Ecto neural progenitor cell (in vitro differentiated cells): ENCODE measurements at regions not wholly inside any gene's neighbourhood (a gene's known extent, or its start where the extent isn't known, plus 50 kb on each side); places are given as distances from the start of the nearest gene placed in this dataset.

Experiments
- DNase-seq: peaks from one replicate; pipeline ENCODE4 v3.0.0-alpha.2; 2018; ENCODE audit warnings: low spot score

DNA sequence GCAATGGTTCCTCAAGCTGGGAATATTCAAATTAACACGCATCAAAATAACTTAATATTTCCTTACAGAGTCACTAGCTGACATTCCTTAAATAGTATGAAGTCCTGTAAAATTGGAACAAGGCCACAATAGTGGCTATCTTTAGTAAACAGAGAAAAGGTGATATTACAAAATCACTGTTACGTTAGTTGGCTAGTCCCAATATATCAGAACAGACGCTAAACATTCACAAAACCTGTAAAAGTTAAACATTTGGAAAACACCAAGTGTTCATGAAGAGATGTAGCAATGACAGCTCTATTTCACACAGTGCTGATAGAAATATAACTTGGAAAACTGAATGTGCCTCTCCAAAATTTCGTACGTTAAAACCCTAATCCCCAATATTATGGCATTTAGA lies 61.0 kb upstream of the FAM47C start:
- DNase-seq = no peak

- no peak for DNase-seq
Observed at GRCh38 chrX:36950495-36951253, 57.5 kb upstream of the FAM47C start.

GRCh38 chrX:36957425-36958328 lies 50.5 kb upstream of the FAM47C start:
- peak; percentile 71 for DNase-seq
